ENCODE measurements at regions not wholly inside any gene's neighbourhood (a gene's known extent, or its start where the extent isn't known, plus 50 kb on each side); places are given as distances from the start of the nearest gene placed in this dataset.
"Not testable (repeated sequence)": the region's sequence is repeated elsewhere in the genome, so short reads cannot be mapped to it uniquely, and the experiment has no call there.

DNA sequence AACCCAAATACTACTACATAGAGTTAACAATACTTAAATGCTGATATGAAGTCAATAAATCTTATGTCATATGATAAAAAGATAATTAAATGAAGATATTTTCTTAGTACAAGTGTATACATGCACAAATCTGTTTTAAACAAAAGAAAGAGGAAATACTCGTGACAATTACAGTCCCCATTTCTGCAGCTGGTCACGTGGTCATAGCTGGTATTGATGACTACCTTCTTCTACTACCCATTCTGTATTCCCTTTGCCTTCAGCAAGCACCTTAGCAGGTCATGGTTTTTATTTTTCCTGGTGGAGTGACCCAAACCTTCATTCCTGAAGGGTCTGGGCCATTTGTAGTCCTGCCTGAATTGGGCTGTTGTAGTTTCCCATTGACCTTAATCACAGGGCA lies 147.4 kb downstream of the TMEM182 start:
- TF ChIP-seq CTCF (conservative IDR thresholded peaks at IDR 0.05 in 1 of 2, IDR thresholded peaks at IDR 0.05 in 1 of 2; ENCODE audit: extremely low read depth in 1 of 2, insufficient read depth in 1 of 2, low read depth in 1 of 2, low read length in 2 of 2); EZH2 (IDR thresholded peaks at IDR 0.05; ENCODE audit: borderline replicate concordance, low read length): not testable (repeated sequence)

Data from mammary epithelial cell (primary cell).